ENCODE measurements at regions not wholly inside any gene's neighbourhood (a gene's known extent, or its start where the extent isn't known, plus 50 kb on each side); places are given as distances from the start of the nearest gene placed in this dataset.

- no peaks in the 10 kb centered on the region for H3K36me3 ChIP-seq (ENCODE audit: control insufficient read depth, insufficient read depth, low read length)
- H3K9me3 ChIP-seq (ENCODE audit: control insufficient read depth, low read length), result no peaks in the 10 kb centered on the region
- no peak for DNase-seq
- no peaks in the 10 kb centered on the region for H3K4me1 ChIP-seq (ENCODE audit: control insufficient read depth, insufficient read depth, low read length, poor library complexity, severe bottlenecking)
- H3K27ac ChIP-seq (ENCODE audit: insufficient read depth, low read length, poor library complexity, severe bottlenecking), result no peak overlapping the region
- no peak overlapping the region for H3K4me3 ChIP-seq (ENCODE audit: insufficient read depth, low read depth, low read length, poor library complexity, severe bottlenecking)
- no peaks in the 10 kb centered on the region for H3K27me3 ChIP-seq (replicated peaks; ENCODE audit: control insufficient read depth, insufficient read depth, low read length, poor library complexity, severe bottlenecking)
Observed at GRCh38 chr5:166367391-166367790, 1924.1 kb upstream of the WWC1 start.

GRCh38 chr5:166369346-166369745 is 1922.1 kb upstream of the WWC1 start:
- Histone ChIP-seq H3K27me3 (replicated peaks; ENCODE audit: control insufficient read depth, insufficient read depth, low read length, poor library complexity, severe bottlenecking) (no peaks in the 10 kb centered on the region), H3K27ac (ENCODE audit: insufficient read depth, low read length, poor library complexity, severe bottlenecking) (no peak overlapping the region), H3K4me3 (ENCODE audit: insufficient read depth, low read depth, low read length, poor library complexity, severe bottlenecking) (no peak overlapping the region), H3K4me1 (ENCODE audit: control insufficient read depth, insufficient read depth, low read length, poor library complexity, severe bottlenecking) (no peaks in the 10 kb centered on the region), H3K9me3 (ENCODE audit: control insufficient read depth, low read length) (no peaks in the 10 kb centered on the region), H3K36me3 (ENCODE audit: control insufficient read depth, insufficient read depth, low read length) (no peaks in the 10 kb centered on the region)
- no peak for DNase-seq

GRCh38 chr5:166369807-166370206 is 1921.6 kb upstream of the WWC1 start:
- no peak overlapping the region for H3K4me3 ChIP-seq (ENCODE audit: insufficient read depth, low read depth, low read length, poor library complexity, severe bottlenecking)
- H3K36me3 ChIP-seq (ENCODE audit: control insufficient read depth, insufficient read depth, low read length), result no peaks in the 10 kb centered on the region
- DNase-seq, result no peak
- no peaks in the 10 kb centered on the region for H3K4me1 ChIP-seq (ENCODE audit: control insufficient read depth, insufficient read depth, low read length, poor library complexity, severe bottlenecking)
- H3K9me3 ChIP-seq (ENCODE audit: control insufficient read depth, low read length), result no peaks in the 10 kb centered on the region
- H3K27ac ChIP-seq (ENCODE audit: insufficient read depth, low read length, poor library complexity, severe bottlenecking), result no peak overlapping the region
- no peaks in the 10 kb centered on the region for H3K27me3 ChIP-seq (replicated peaks; ENCODE audit: control insufficient read depth, insufficient read depth, low read length, poor library complexity, severe bottlenecking)

GRCh38 chr5:166370928-166371690 is 1920.3 kb upstream of the WWC1 start:
- H3K4me3 ChIP-seq (ENCODE audit: insufficient read depth, low read depth, low read length, poor library complexity, severe bottlenecking), result no peak overlapping the region
- no peaks in the 10 kb centered on the region for H3K27me3 ChIP-seq (replicated peaks; ENCODE audit: control insufficient read depth, insufficient read depth, low read length, poor library complexity, severe bottlenecking)
- no peaks in the 10 kb centered on the region for H3K9me3 ChIP-seq (ENCODE audit: control insufficient read depth, low read length)
- DNase-seq, result no peak
- H3K27ac ChIP-seq (ENCODE audit: insufficient read depth, low read length, poor library complexity, severe bottlenecking), result no peak overlapping the region
- no peaks in the 10 kb centered on the region for H3K4me1 ChIP-seq (ENCODE audit: control insufficient read depth, insufficient read depth, low read length, poor library complexity, severe bottlenecking)
- H3K36me3 ChIP-seq (ENCODE audit: control insufficient read depth, insufficient read depth, low read length), result no peaks in the 10 kb centered on the region

GRCh38 chr5:166373817-166374216 is 1917.6 kb upstream of the WWC1 start:
- H3K4me1 ChIP-seq (ENCODE audit: control insufficient read depth, insufficient read depth, low read length, poor library complexity, severe bottlenecking), result no peaks in the 10 kb centered on the region
- no peak for DNase-seq
- no peaks in the 10 kb centered on the region for H3K36me3 ChIP-seq (ENCODE audit: control insufficient read depth, insufficient read depth, low read length)
- no peak overlapping the region for H3K4me3 ChIP-seq (ENCODE audit: insufficient read depth, low read depth, low read length, poor library complexity, severe bottlenecking)
- no peaks in the 10 kb centered on the region for H3K9me3 ChIP-seq (ENCODE audit: control insufficient read depth, low read length)
- no peak overlapping the region for H3K27ac ChIP-seq (ENCODE audit: insufficient read depth, low read length, poor library complexity, severe bottlenecking)
- H3K27me3 ChIP-seq (replicated peaks; ENCODE audit: control insufficient read depth, insufficient read depth, low read length, poor library complexity, severe bottlenecking), result no peaks in the 10 kb centered on the region

- H3K27me3 ChIP-seq (replicated peaks; ENCODE audit: control insufficient read depth, insufficient read depth, low read length, poor library complexity, severe bottlenecking), result no peaks in the 10 kb centered on the region
- no peaks in the 10 kb centered on the region for H3K4me1 ChIP-seq (ENCODE audit: control insufficient read depth, insufficient read depth, low read length, poor library complexity, severe bottlenecking)
- no peaks in the 10 kb centered on the region for H3K36me3 ChIP-seq (ENCODE audit: control insufficient read depth, insufficient read depth, low read length)
- no peak overlapping the region for H3K4me3 ChIP-seq (ENCODE audit: insufficient read depth, low read depth, low read length, poor library complexity, severe bottlenecking)
- H3K9me3 ChIP-seq (ENCODE audit: control insufficient read depth, low read length), result no peaks in the 10 kb centered on the region
- no peak overlapping the region for H3K27ac ChIP-seq (ENCODE audit: insufficient read depth, low read length, poor library complexity, severe bottlenecking)
- DNase-seq, result no peak
Observed at GRCh38 chr5:166377756-166378155, 1913.7 kb upstream of the WWC1 start.

GRCh38 chr5:166379517-166379916 is 1911.9 kb upstream of the WWC1 start:
- Histone ChIP-seq H3K27ac (ENCODE audit: insufficient read depth, low read length, poor library complexity, severe bottlenecking) (no peak overlapping the region), H3K36me3 (ENCODE audit: control insufficient read depth, insufficient read depth, low read length) (no peaks in the 10 kb centered on the region), H3K9me3 (ENCODE audit: control insufficient read depth, low read length) (peaks cover 3% of the 10 kb centered on the region), H3K4me1 (ENCODE audit: control insufficient read depth, insufficient read depth, low read length, poor library complexity, severe bottlenecking) (no peaks in the 10 kb centered on the region), H3K4me3 (ENCODE audit: insufficient read depth, low read depth, low read length, poor library complexity, severe bottlenecking) (no peak overlapping the region), H3K27me3 (replicated peaks; ENCODE audit: control insufficient read depth, insufficient read depth, low read length, poor library complexity, severe bottlenecking) (no peaks in the 10 kb centered on the region)
- no peak for DNase-seq

GRCh38 chr5:166382031-166382430 is 1909.4 kb upstream of the WWC1 start:
- H3K27me3 ChIP-seq (replicated peaks; ENCODE audit: control insufficient read depth, insufficient read depth, low read length, poor library complexity, severe bottlenecking), result no peaks in the 10 kb centered on the region
- H3K4me3 ChIP-seq (ENCODE audit: insufficient read depth, low read depth, low read length, poor library complexity, severe bottlenecking), result no peak overlapping the region
- no peaks in the 10 kb centered on the region for H3K36me3 ChIP-seq (ENCODE audit: control insufficient read depth, insufficient read depth, low read length)
- no peak overlapping the region for H3K27ac ChIP-seq (ENCODE audit: insufficient read depth, low read length, poor library complexity, severe bottlenecking)
- H3K4me1 ChIP-seq (ENCODE audit: control insufficient read depth, insufficient read depth, low read length, poor library complexity, severe bottlenecking), result no peaks in the 10 kb centered on the region
- peaks cover 3% of the 10 kb centered on the region for H3K9me3 ChIP-seq (ENCODE audit: control insufficient read depth, low read length)
- DNase-seq, result no peak

- DNase-seq, result no peak
- no peaks in the 10 kb centered on the region for H3K36me3 ChIP-seq (ENCODE audit: control insufficient read depth, insufficient read depth, low read length)
- H3K4me3 ChIP-seq (ENCODE audit: insufficient read depth, low read depth, low read length, poor library complexity, severe bottlenecking), result no peak overlapping the region
- no peaks in the 10 kb centered on the region for H3K27me3 ChIP-seq (replicated peaks; ENCODE audit: control insufficient read depth, insufficient read depth, low read length, poor library complexity, severe bottlenecking)
- H3K27ac ChIP-seq (ENCODE audit: insufficient read depth, low read length, poor library complexity, severe bottlenecking), result no peak overlapping the region
- H3K4me1 ChIP-seq (ENCODE audit: control insufficient read depth, insufficient read depth, low read length, poor library complexity, severe bottlenecking), result no peaks in the 10 kb centered on the region
- no peaks in the 10 kb centered on the region for H3K9me3 ChIP-seq (ENCODE audit: control insufficient read depth, low read length)
Observed at GRCh38 chr5:166398131-166398530, 1893.3 kb upstream of the WWC1 start.

GRCh38 chr5:166399781-166400180 is 1891.7 kb upstream of the WWC1 start:
- Histone ChIP-seq H3K27me3 (replicated peaks; ENCODE audit: control insufficient read depth, insufficient read depth, low read length, poor library complexity, severe bottlenecking) (no peaks in the 10 kb centered on the region), H3K9me3 (ENCODE audit: control insufficient read depth, low read length) (no peaks in the 10 kb centered on the region), H3K36me3 (ENCODE audit: control insufficient read depth, insufficient read depth, low read length) (no peaks in the 10 kb centered on the region), H3K4me3 (ENCODE audit: insufficient read depth, low read depth, low read length, poor library complexity, severe bottlenecking) (no peak overlapping the region), H3K27ac (ENCODE audit: insufficient read depth, low read length, poor library complexity, severe bottlenecking) (no peak overlapping the region), H3K4me1 (ENCODE audit: control insufficient read depth, insufficient read depth, low read length, poor library complexity, severe bottlenecking) (no peaks in the 10 kb centered on the region)
- no peak for DNase-seq

Data from effector memory CD4-positive, alpha-beta T cell (primary cell).